ENCODE measurements at regions not wholly inside any gene's neighbourhood (a gene's known extent, or its start where the extent isn't known, plus 50 kb on each side); places are given as distances from the start of the nearest gene placed in this dataset.

- TF ChIP-seq CTCF (conservative IDR thresholded peaks at IDR 0.05; ENCODE audit: low read length) (no peak), EZH2phosphoT487 (IDR thresholded peaks at IDR 0.05; ENCODE audit: borderline replicate concordance, low read depth, low read length) (no peak)
Observed at GRCh38 chr6:81215092-81215432, 537.4 kb downstream of the TENT5A start.
